Lung microvascular endothelial cell (primary cell): ENCODE measurements at regions not wholly inside any gene's neighbourhood (a gene's known extent, or its start where the extent isn't known, plus 50 kb on each side); places are given as distances from the start of the nearest gene placed in this dataset.

Source experiments
- DNase-seq, 2 donors: peaks; one replicate each; pipeline versions ENCODE4 v3.0.0 to v3.0.0-alpha.2; 2010; ENCODE audit warnings: low read depth in 2 of 2

DNA sequence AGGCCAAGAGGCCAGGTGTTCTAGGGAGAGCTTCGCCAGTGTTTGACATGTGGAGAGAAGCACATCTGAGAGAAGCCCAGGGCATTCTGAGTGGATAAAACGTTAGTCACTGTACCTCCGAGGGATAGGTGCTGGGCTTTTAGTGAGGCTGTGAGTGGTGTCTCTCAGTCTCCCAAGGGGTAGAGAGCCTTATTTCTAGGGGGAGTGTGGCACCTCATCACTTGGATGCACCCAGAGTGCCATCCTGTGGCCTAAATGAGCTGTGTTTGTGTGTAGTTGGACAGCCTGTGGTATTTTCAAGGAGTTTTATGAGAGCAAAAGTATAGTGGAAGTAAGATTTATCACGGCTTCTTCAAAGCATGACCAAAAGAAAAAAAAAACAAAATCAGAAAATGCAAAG is 1046.9 kb upstream of the WWC1 start:
- DNase-seq = peak in 1 of 2 donors; percentile 15

DNA sequence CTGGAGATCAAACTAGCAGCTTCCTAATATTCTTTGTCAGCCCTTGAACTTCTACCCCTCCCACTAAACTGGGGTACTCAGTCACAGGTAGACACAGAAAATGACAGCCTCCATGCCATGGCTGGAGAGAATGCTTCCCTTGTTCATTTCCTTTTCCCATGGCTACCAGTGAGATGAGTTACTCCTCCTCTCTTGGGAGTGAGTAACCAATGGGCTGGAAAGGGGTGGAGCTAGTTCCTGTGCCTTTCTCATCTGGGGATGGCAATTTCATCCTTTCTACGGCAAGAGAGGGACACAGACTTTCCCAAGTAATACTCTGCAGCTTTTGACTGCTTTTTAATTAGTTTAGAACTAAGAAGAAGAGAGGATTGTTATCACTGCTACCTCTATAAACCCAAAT is 1045.6 kb upstream of the WWC1 start:
- DNase-seq = no peak

DNA sequence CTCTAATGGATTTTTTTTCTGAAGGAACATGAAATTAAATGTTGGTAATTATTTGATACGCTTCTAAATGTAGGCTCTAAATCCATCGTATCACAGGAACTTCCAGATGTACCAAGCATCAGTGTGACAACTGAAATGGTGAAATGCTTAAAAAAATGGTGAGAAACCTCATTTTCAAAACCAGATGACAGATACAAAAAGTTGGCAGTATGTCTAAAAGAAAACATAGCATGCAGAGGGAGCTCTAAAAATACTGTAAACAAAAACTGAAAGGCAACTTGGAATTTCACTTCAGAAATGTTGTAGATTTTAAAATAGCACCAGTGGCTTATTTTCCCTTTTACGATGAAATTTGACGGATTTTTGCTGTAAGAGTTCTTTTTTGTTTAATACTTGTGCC is 1043.6 kb upstream of the WWC1 start:
- DNase-seq = no peak

DNA sequence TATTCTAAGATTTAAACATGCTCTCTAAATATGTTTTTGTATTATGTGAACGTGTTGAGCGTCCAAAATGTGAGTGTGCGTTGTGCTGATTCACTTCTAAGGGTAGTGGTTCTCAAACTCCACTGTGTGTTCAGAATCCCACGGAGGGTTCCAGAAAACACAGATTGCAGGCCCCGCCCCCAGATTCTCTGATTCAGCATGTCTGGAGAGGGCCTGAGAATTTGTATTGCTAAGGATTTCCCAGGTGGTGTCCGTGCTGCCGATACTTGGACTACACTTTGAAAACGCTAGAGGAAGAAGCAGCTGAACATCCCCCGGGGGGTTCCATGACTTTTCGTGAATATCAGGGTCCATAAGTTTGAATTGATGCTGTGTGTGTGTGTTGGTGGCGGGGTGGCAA is 1043.2 kb upstream of the WWC1 start:
- no peak for DNase-seq

DNA sequence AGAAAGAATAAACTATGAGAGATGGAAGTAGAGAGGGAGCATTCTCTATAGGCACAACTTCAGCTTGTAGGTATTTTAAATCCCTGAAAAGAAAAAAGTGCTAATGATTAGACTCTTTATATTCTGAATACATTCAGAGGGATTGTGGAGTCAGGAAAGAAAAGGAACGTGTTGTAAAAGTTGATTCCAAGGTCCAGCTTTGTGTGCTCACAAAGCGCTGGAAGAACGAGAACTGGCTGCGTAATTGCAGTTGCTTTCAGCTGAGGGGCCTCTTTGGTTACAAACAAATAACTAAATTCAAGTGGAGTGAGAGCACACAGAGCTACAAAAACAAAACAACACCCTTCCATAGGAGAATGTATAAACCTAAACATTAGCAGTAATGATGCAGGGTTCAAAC is 1040.4 kb upstream of the WWC1 start:
- DNase-seq = no peak

DNA sequence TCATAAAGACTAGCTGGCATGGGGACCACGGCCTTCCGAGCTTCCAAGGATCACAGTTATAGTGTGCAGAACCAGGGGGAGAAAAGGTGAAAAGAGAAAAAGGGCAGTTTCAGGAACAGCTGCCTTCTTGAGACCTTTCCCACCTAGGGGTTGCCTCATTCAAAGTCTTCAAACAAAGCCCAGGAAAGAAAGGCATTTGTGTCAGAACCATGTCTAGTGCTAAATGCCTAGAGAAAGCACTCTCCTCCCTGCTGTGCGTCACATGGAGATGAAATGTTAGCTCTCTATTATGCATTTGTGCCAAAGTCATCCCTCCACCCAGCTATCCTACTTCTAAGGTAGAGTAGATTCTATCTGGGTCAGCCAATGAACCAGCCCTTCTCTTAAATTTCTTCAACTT is 1037.3 kb upstream of the WWC1 start:
- no peak for DNase-seq

DNA sequence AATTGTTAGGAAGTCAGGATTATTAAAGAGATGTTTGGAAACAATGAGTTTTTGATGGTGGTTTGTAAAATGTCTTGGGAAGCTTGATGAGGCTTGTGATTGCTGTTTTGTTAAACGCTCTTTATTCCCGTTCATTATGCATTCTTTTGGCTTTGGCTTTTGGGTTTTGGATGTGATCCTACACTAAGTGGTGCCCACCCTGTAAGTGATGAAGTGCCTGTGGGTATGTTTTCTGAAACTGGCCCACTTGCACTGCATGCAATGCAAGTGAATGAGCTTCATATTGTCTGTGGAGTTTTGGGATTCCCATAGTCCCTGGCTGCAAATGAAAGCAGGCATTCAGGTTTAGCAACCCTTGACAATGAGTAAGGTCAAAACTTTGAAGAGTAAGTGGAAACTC is 1035.5 kb upstream of the WWC1 start:
- no peak for DNase-seq

DNA sequence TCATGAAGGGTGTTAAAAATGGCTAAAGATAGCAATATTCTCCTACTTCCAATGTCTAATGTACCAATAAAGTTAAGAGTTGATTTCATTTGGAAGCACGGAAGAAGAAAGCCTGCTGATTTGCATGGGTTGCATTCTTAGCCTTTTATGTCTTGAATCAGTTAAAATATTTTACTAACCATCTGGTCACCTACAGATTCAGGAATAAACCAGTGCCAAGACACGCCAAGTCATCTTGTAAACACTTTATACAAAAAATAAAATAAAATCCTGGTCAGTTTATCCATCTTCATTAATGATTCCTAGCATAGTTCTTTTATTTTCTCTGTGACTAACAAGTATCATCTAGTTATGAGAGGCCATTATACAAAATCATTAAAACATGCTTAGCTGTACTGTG is 1031.6 kb upstream of the WWC1 start:
- DNase-seq = no peak

DNA sequence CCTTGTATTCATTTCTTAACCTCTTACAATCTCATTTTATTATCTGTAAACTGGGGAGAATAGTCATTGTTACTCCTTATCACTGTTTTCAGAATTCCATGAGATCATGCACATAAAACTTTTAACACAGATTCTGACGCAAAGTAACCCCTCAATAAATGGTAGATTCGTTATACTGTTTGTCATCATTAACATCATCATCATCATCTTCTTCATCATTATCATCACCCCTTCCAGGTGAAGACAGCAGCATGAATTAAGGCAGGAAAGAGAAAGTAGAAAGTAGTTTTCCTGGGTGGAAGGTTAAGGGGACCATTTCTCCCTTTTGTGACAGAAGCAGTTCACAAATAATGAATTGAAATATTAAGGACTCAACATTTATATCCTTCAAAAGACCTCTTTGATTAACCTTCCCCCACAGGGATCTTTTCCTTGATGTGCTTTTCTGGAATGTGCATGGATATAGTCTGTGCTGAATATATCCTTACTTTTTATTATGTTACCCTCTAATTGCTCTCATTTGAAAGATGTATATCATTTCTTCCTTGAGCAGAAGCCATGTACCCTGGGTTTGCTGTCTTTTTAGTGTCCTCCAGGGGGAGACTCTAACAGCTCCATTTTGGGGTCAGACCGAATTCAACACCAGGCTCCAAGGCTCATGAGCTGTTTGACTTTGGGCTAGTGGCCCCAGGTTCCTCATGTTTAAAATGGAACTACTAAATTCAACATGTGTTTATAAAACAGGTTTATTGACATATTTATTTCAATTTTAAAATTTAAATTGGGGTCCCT is 1029.9 kb upstream of the WWC1 start:
- DNase-seq = peak in 1 of 2 donors; percentile 16

DNA sequence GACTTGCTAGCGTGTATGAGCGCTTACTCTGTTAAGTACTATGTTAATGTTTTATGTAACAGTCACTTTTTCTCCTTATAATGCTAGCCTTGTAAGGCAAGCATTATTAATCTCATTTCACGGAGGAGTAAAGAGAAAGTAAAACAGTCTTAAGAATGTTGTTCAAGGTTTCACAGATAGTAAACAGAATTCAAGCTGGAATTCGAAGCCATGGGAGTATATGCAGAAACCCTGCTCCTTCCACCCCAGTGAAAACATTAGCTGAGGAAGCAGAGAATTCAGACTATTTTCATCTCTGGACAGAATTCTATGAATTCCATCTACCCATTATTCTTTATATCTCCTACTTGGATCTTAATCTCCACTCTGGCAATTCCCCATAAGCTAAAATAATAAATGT is 1028.3 kb upstream of the WWC1 start:
- no peak for DNase-seq

DNA sequence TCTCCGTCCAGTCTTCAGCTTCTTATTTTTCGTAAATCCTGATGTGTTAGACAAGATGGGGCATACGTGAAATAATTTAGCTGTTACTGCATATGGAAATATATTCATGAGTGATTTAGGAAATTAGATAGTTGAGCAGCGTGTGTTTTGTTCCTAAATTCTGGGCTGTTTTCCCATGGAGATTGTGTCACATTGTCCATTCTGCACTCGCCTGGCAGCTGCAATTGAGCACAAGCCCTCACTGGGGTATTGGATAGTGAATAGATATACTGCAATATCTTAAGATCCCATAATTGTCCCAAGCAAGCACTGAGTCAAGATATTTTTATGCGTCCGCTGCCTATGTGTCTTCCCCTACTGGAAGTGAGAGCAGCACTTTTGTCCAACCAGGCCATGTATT is 1027.1 kb upstream of the WWC1 start:
- DNase-seq = no peak

DNA sequence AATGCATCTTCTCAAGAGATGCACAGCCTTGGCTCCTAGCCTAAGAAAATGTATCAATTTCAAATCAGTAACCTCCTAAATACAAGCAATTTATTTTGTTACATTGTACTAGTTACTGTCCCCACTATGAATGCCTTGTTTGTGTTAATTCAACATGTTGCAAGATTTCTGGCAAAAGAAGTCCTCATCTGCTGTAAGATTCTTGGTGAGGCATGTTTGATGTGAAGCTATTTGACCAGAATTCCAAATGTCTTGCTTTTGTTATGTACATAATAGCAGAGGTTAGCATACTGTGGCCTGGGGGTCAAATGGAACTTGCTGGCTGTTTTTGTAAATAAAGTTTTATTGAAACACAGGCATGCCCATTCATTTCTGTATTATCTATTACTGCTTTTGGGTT is 1023.1 kb upstream of the WWC1 start:
- no peak for DNase-seq

DNA sequence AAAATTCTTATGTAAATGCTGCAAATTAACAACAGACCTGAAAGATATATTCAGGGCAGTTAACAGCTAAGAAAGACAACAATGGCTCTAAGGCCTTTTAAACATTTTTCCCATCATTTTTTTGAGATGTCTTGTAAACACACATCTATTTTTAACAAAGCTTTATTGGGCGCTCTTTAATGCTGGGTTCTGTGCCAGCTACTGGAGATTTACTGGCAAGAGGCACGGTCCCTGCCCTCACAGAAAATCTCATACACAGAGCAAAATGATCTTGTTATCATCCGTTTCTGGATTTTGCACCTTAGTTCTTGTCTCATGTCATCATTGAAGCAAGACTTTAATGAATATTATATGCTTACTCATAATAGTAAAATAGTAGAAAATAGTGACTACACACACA is 1022.3 kb upstream of the WWC1 start:
- DNase-seq = no peak

DNA sequence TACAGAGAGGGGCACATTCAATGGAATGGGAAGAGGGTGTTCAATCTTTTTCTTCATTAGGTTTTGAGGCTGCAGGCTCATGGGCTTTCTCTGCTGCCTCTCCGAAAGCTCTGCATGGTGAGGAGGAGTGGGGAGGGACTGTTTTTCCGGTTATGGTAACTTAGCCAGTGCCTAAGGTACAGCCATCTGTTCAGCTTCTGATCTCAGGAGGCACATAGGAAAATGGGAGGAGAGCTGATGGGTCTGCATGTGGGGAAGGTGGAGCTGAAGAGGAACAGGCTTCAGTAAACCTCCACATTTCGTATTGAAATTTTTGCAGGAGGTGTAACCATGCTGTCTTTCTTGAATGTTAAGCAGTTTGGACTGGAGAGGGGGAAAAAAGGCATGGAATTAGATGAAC is 1020.4 kb upstream of the WWC1 start:
- no peak for DNase-seq

DNA sequence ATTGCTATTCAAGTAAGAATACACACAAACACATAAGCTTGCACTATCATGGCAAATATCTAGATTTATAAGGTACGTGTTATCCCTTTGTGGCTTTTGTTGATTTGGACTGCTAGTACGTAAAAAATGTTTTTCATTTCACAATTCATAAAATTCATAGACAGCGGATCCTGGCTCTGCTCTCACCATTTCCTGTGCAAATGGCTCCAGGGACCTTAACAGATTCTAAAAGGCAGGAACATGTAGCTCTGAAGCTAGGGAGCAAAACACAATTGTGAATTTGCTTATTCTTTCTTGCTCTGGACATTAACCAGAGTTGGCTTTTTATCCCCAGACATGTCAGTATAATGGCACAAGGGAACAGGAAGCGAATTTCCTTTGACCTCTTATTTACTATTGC is 1019.9 kb upstream of the WWC1 start:
- DNase-seq = no peak

DNA sequence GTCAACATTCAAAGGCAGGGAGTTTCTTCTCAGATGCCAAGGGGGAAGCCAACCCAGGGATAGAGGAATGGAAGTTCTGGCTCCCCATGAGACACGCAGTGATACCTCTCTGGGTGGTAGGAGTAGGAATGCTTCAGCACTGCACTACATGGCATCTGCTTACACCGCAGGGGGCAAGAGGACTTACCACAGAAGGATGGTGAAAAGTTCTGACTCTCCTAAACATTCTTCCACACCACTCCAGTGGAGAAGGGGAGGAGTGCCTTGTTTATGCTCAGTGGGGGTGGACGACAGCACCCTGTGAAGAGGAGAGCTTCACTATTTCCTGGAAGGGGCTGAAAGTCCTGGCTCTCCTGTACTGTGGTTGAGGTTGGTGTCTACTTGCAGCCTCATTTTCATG is 1011.3 kb upstream of the WWC1 start:
- DNase-seq = no peak

DNA sequence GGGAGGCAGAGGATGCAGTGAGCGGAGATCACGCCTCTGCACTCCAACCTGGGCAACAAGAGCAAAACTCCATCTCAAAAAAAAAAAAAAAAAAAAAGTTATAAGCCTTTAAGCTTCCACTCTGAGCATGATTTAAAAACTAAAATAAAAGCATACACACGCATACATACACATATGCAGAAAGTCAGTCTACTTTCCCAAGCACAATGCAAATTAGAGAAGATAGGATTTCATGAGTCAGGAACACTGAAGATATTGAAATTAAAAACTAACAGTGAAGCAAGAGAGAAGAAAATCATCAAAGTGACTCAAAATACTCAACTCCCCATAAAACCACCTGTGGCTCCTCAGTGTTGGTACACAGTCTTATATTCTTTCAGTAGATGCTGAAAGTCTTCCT is 1009.5 kb upstream of the WWC1 start:
- no peak for DNase-seq

DNA sequence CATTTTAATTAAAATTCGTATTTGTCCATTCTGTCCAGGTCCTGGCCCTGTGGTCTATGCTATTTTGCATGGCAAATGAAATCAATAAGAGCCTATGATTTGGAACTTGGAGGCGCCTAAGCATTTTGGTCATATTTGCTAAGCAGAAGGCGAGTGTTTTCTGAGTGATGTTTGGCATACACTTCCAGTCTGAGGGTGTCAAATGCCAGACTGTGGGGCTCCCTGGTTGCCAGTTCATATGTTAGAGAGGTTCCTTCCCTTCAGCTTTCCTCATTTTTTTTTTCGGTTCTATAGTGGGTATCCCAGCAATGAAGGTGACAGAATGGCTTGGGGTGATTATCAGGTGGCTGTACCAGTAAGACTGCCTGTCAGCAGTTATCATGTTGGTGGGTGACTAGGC is 1007.8 kb upstream of the WWC1 start:
- no peak for DNase-seq

DNA sequence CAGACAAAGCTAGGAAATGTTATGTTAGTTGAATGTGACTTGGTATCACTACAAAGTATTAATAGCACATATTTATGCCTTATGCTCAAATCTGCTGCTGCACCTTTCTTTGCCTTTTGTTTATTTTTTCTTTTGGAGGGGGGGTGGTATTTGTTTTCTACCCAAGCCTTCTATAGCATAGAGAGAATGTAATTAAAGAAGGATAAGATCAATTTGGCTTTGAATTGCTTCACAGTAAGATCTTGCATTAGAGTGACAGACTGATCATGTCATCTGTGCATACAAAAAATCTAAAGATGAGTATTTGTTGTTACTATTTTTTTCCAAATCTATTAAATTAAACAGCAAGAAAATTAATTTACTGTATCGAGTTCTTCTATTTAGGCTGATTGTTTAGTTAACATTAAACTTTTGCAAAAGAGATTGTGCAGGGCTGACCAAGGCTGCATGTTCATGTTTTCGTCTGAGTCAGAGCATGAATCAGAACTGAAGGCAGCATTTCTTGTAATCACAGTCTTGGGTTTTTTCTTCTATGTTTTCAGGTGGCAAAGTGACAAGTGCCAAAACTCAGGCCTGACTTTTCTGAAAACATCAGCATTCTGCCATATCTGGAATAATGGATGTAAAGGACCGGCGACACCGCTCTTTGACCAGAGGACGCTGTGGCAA is 1007.1 kb upstream of the WWC1 start:
- DNase-seq = no peak

DNA sequence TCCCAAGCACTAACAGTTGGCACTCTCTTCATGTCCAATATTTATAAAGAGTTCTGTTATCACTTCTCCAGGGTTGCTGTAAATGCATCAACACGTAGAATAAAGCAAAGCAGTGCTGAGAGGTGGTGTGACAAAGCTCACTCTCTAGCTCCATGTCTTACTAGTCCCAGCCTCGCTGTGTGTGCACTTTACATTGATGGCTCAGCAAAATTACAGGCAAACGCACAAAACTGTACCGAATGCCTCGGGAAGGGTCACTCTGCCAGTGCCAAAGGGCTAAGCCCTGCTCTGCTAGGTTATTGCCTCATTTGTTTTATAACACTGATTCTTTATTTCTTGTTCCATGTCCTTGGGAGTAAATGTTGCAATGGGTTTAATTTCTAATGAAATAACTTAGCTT is 1005.9 kb upstream of the WWC1 start:
- DNase-seq = no peak

DNA sequence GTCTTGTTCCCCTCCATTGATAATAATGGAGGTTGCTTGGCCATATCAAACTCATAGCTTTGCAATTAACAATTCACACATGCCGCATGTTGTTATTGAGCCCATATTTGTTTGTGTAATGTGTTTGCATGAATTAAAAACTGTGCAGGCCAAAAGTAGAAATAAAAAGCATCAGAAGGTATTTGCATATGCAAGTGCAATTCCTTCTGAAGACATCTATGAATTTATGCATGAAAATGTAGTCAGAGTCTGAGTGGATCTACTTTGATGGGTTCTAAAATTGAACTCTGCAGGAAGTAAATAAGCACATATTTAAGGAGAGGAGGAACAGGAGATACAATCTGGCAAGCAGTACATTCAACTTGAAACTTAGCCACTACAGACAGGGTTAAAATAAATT is 1004.6 kb upstream of the WWC1 start:
- DNase-seq = no peak

DNA sequence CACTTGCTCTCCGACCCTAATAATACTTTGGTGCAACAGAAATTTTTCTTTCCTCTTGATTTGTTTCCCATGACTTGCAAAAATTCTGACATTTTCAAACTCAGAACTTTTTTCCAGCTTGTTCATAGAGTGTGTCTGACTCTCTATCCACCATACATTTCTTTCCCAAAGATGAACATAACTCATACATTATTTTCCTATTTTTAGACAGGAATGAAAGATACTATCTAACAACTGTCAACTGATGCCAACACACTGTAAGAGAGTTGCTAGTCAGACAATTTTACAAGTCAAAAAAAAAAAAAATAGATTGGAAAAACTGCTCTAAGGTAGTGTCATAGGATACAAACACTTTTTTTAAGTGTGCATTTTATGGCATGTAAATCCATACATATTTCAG is 1001.0 kb upstream of the WWC1 start:
- no peak for DNase-seq

DNA sequence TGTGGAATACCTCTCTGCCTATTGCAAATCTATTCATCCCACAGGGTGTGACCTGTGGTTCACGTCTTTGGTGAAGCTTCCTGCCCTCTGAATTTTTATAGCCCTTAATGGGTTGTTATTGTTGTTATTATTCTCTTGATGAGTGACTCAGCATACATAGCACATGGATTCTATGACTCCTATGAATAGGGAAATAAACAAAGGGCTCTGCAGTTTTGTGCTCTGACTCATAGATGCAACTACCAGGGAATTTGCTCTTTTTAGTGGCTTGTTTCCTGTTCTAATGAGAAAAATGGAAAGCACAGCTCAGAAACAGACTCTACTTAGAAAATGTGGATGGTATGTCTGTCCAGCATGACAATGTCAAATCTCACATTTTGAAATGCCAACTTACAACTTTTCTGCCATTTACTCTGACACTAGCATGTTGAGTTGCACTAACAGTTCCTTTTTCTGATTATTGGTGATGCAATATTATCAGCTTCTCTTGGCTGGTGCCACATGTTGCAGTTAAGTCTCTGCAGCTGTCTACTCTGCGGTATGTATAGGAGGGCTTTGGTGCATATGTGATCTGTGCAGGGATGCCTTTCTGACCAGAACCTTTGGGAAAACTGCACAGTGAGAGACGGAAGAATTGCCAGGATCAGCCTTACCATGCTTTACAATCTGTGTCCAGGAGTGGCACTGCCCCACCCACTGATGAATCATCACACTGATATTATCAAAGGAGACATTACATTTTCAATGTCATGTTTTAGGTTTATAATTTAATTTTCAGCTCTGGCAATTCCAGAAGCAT is 996.4 kb upstream of the WWC1 start:
- peak; percentile 37 to 91 for DNase-seq
